DOHH2 (cell line): ENCODE measurements at regions not wholly inside any gene's neighbourhood (a gene's known extent, or its start where the extent isn't known, plus 50 kb on each side); places are given as distances from the start of the nearest gene placed in this dataset.

Source experiments
- EZH2phosphoT487 ChIP-seq: fragments of 200-600 bp; sonication (generic); IDR thresholded peaks from 2 replicates; pipeline ENCODE4 v1.6.1; 2017; ENCODE audit warnings: borderline replicate concordance, mild to moderate bottlenecking, antibody characterized with exemption, low read length, moderate library complexity, mixed read lengths
- TF ChIP-seq, protein P1 (sequence below): fragments of 200-600 bp; sonication (generic); IDR thresholded peaks from one replicate; pipeline ENCODE4 v1.5.1; 2014; ENCODE audit warnings: antibody characterized with exemption, mild to moderate bottlenecking, low read depth, low read length; ENCODE audit not compliant: poor library complexity, severe bottlenecking

GRCh38 chr13:108084840-108085239 lies 130.5 kb downstream of the LIG4 start:
- TF ChIP-seq, protein P1, sequence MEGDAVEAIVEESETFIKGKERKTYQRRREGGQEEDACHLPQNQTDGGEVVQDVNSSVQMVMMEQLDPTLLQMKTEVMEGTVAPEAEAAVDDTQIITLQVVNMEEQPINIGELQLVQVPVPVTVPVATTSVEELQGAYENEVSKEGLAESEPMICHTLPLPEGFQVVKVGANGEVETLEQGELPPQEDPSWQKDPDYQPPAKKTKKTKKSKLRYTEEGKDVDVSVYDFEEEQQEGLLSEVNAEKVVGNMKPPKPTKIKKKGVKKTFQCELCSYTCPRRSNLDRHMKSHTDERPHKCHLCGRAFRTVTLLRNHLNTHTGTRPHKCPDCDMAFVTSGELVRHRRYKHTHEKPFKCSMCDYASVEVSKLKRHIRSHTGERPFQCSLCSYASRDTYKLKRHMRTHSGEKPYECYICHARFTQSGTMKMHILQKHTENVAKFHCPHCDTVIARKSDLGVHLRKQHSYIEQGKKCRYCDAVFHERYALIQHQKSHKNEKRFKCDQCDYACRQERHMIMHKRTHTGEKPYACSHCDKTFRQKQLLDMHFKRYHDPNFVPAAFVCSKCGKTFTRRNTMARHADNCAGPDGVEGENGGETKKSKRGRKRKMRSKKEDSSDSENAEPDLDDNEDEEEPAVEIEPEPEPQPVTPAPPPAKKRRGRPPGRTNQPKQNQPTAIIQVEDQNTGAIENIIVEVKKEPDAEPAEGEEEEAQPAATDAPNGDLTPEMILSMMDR: no peak
- TF ChIP-seq EZH2phosphoT487: no peak
